EL (cell line): ENCODE measurements at regions not wholly inside any gene's neighbourhood (a gene's known extent, or its start where the extent isn't known, plus 50 kb on each side); places are given as distances from the start of the nearest gene placed in this dataset.
"Not testable (repeated sequence)": the region's sequence is repeated elsewhere in the genome, so short reads cannot be mapped to it uniquely, and the experiment has no call there.

Experiments used
- DNase-seq: peaks from one replicate; pipeline ENCODE4 v3.0.0-alpha.2; 2016

- no peak for DNase-seq
Measured at GRCh38 chr18:73045037-73045436, 177.2 kb upstream of the NETO1 start.

- no peak for DNase-seq
Measured at GRCh38 chr18:73043611-73044010, 175.8 kb upstream of the NETO1 start.

GRCh38 chr18:73043211-73043610 lies 175.4 kb upstream of the NETO1 start:
- no peak for DNase-seq

- no peak for DNase-seq
Measured at GRCh38 chr18:73040247-73040646, 172.5 kb upstream of the NETO1 start.

GRCh38 chr18:73038336-73038735 lies 170.5 kb upstream of the NETO1 start:
- no peak for DNase-seq

- no peak for DNase-seq
Measured at GRCh38 chr18:73023975-73024374, 156.2 kb upstream of the NETO1 start.

GRCh38 chr18:73009691-73010090 lies 141.9 kb upstream of the NETO1 start:
- DNase-seq: no peak

GRCh38 chr18:73007915-73008308 lies 140.1 kb upstream of the NETO1 start:
- no peak for DNase-seq

GRCh38 chr18:73007195-73007914 lies 139.6 kb upstream of the NETO1 start:
- DNase-seq: no peak

- DNase-seq: no peak
Measured at GRCh38 chr18:73006331-73006730, 138.5 kb upstream of the NETO1 start.

GRCh38 chr18:73004260-73004659 lies 136.5 kb upstream of the NETO1 start:
- DNase-seq: no peak

GRCh38 chr18:72999971-73000607 lies 132.3 kb upstream of the NETO1 start:
- no peak for DNase-seq

- no peak for DNase-seq
Measured at GRCh38 chr18:72995558-72995957, 127.8 kb upstream of the NETO1 start.

- DNase-seq: no peak
Measured at GRCh38 chr18:72993250-72993649, 125.5 kb upstream of the NETO1 start.

GRCh38 chr18:72991379-72991778 lies 123.6 kb upstream of the NETO1 start:
- DNase-seq: no peak

GRCh38 chr18:72987570-72987969 lies 119.8 kb upstream of the NETO1 start:
- not testable (repeated sequence) for DNase-seq

- no peak for DNase-seq
Measured at GRCh38 chr18:72986103-72986502, 118.3 kb upstream of the NETO1 start.

GRCh38 chr18:72985686-72986085 lies 117.9 kb upstream of the NETO1 start:
- DNase-seq: no peak

GRCh38 chr18:72984290-72984689 lies 116.5 kb upstream of the NETO1 start:
- DNase-seq: no peak

GRCh38 chr18:72973841-72974240 lies 106.1 kb upstream of the NETO1 start:
- DNase-seq: no peak

- DNase-seq: no peak
Measured at GRCh38 chr18:72965616-72966015, 97.8 kb upstream of the NETO1 start.

GRCh38 chr18:72958195-72958594 lies 90.4 kb upstream of the NETO1 start:
- DNase-seq: not testable (repeated sequence)

- no peak for DNase-seq
Measured at GRCh38 chr18:72948439-72948838, 80.7 kb upstream of the NETO1 start.

- DNase-seq: no peak
Measured at GRCh38 chr18:72942766-72943165, 75.0 kb upstream of the NETO1 start.

GRCh38 chr18:72940986-72941385 lies 73.2 kb upstream of the NETO1 start:
- no peak for DNase-seq
